Loucy (cell line): ENCODE measurements at regions not wholly inside any gene's neighbourhood (a gene's known extent, or its start where the extent isn't known, plus 50 kb on each side); places are given as distances from the start of the nearest gene placed in this dataset.

ENCODE experiments used
- H2AFZ ChIP-seq: fragments of 200-600 bp; sonication (generic); 2 replicates; pipeline ENCODE4 v1.6.0; 2016; ENCODE audit warnings: antibody characterized with exemption, mild to moderate bottlenecking, low read length, moderate library complexity
- H3F3A ChIP-seq: fragments of 200-600 bp; 2 replicates; pipeline ENCODE4 v1.6.0; 2016; ENCODE audit warnings: antibody characterized with exemption, low read depth, mild to moderate bottlenecking
- H3K27me3 ChIP-seq: fragments of 200-600 bp; sonication (generic); 2 replicates; pipeline ENCODE4 v1.6.1; 2014; ENCODE audit warnings: low read length, mild to moderate bottlenecking; ENCODE audit not compliant: insufficient read depth, poor library complexity, severe bottlenecking
- H3K36me3 ChIP-seq: fragments of 200-600 bp; sonication (generic); 2 replicates; pipeline ENCODE4 v1.6.1; 2016; ENCODE audit warnings: low read length; ENCODE audit not compliant: insufficient read depth
- H3K4me1 ChIP-seq: fragments of 200-600 bp; sonication (generic); 2 replicates; pipeline ENCODE4 v1.5.1; 2014; ENCODE audit warnings: low read length, mild to moderate bottlenecking; ENCODE audit not compliant: insufficient read depth, poor library complexity, severe bottlenecking
- H3K4me2 ChIP-seq: fragments of 200-600 bp; sonication (generic); 2 replicates; pipeline ENCODE4 v1.6.0; 2014; ENCODE audit warnings: antibody characterized with exemption, low read length, low read depth, mild to moderate bottlenecking; ENCODE audit not compliant: poor library complexity, severe bottlenecking
- H3K4me3 ChIP-seq: fragments of 200-600 bp; sonication (generic); 2 replicates; pipeline ENCODE4 v1.5.1; 2014; ENCODE audit warnings: low read length, mild to moderate bottlenecking, mixed read lengths; ENCODE audit not compliant: poor library complexity, severe bottlenecking
- H3K79me2 ChIP-seq: fragments of 200-600 bp; sonication (generic); 2 replicates; pipeline ENCODE4 v1.6.1; 2014; ENCODE audit warnings: low read length; ENCODE audit not compliant: insufficient read depth
- H3K9ac ChIP-seq: fragments of 200-600 bp; sonication (generic); 2 replicates; pipeline ENCODE4 v1.6.0; 2014; ENCODE audit warnings: mild to moderate bottlenecking, low read depth, low read length, moderate library complexity; ENCODE audit not compliant: poor library complexity, severe bottlenecking
- H3K9me2 ChIP-seq: fragments of 200-600 bp; sonication (generic); replicated peaks from 2 replicates; pipeline ENCODE4 v1.6.1; 2016; ENCODE audit warnings: low read depth, low read length, mixed read lengths
- H3K9me3 ChIP-seq: fragments of 200-600 bp; sonication (generic); 2 replicates; pipeline ENCODE4 v1.6.1; 2014; ENCODE audit warnings: mild to moderate bottlenecking, antibody characterized with exemption, low read length, low read depth; ENCODE audit not compliant: insufficient read depth
- H4K20me1 ChIP-seq: fragments of 200-600 bp; sonication (generic); 2 replicates; pipeline ENCODE4 v1.6.0; 2014; ENCODE audit warnings: antibody characterized with exemption, low read length, mild to moderate bottlenecking; ENCODE audit not compliant: insufficient read depth, poor library complexity, severe bottlenecking
- CTCF ChIP-seq: fragments of 200-600 bp; sonication (generic); conservative IDR thresholded peaks from 2 replicates; pipeline ENCODE4 v1.5.1; 2014; ENCODE audit warnings: mild to moderate bottlenecking, antibody characterized with exemption, low read length
- EZH2phosphoT487 ChIP-seq: fragments of 200-600 bp; IDR thresholded peaks from 2 replicates; pipeline ENCODE4 v1.6.1; 2018; ENCODE audit warnings: antibody characterized with exemption, mild to moderate bottlenecking, moderate library complexity, borderline replicate concordance

DNA sequence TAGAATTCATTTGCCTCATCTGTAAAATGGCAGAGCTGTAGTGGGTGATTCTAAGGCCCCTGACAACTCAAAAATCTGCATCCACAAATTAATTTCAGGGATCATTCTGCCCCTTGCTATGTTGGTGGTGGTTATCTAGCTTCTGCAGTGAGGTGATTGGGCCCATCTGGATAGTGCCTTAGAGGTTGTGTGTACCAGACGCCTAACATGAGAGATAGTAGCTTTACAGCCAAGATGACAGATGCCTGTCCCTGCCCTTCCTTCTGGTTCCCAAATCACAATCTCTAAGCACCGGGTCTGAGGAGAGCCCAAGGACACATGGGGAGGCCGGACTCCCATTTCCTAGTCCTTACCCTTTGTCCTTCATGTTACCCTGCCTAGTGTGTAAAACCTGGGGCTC, 51.1 kb upstream of the TNP1 start:
- Histone ChIP-seq H2AFZ (no peak overlapping the region), H3K27me3 (no peaks in the 10 kb centered on the region), H3K4me1 (no peaks in the 10 kb centered on the region), H3K9me2 (no peaks in the 10 kb centered on the region), H3K9me3 (no peaks in the 10 kb centered on the region), H3F3A (no peaks in the 10 kb centered on the region), H3K4me3 (no peak overlapping the region), H3K36me3 (no peaks in the 10 kb centered on the region), H3K9ac (no peak overlapping the region), H4K20me1 (no peaks in the 10 kb centered on the region), H3K4me2 (no peak overlapping the region), H3K79me2 (no peaks in the 10 kb centered on the region)
- TF ChIP-seq EZH2phosphoT487 (no peak), CTCF (no peak)

GRCh38 chr2:216909541-216910210, 49.8 kb upstream of the TNP1 start:
- H4K20me1 ChIP-seq: no peaks in the 10 kb centered on the region
- H3K9me3 ChIP-seq: no peaks in the 10 kb centered on the region
- H3K36me3 ChIP-seq: no peaks in the 10 kb centered on the region
- H3F3A ChIP-seq: no peaks in the 10 kb centered on the region
- no peak for TF ChIP-seq CTCF
- TF ChIP-seq EZH2phosphoT487: no peak
- no peak overlapping the region for H2AFZ ChIP-seq
- no peaks in the 10 kb centered on the region for H3K9me2 ChIP-seq
- H3K27me3 ChIP-seq: no peaks in the 10 kb centered on the region
- no peak overlapping the region for H3K4me2 ChIP-seq
- no peak overlapping the region for H3K9ac ChIP-seq
- no peak overlapping the region for H3K4me3 ChIP-seq
- no peaks in the 10 kb centered on the region for H3K4me1 ChIP-seq
- H3K79me2 ChIP-seq: no peaks in the 10 kb centered on the region
